Stomach (tissue), 4 donors: ENCODE measurements at regions not wholly inside any gene's neighbourhood (a gene's known extent, or its start where the extent isn't known, plus 50 kb on each side); places are given as distances from the start of the nearest gene placed in this dataset.

ENCODE experiments used
- POLR2A ChIP-seq, 4 donors: fragments of 450-650 bp; IDR thresholded peaks; one replicate each; pipeline ENCODE4 v1.6.1; 2016; ENCODE audit warnings: antibody characterized with exemption in 4 of 4, control low read depth in 2 of 4, mild to moderate bottlenecking in 1 of 4, moderate library complexity in 1 of 4
- POLR2AphosphoS5 ChIP-seq, 3 donors: sonication (generic); formaldehyde crosslinking; IDR thresholded peaks; one replicate each; pipeline ENCODE4 v1.6.1; 2016; ENCODE audit warnings: antibody characterized with exemption in 3 of 3
- TF ChIP-seq, protein P1 (sequence below), 7 experiments: fragments of 450-650 bp in 4 of 7; fragments of 200-600 bp in 3 of 7; sonication (generic) in 3 of 7; IDR thresholded peaks; one replicate each; pipeline ENCODE4 v1.5.1; 2016 to 2019; ENCODE audit warnings: antibody characterized with exemption in 7 of 7, control low read depth in 2 of 7, mild to moderate bottlenecking in 1 of 7

DNA sequence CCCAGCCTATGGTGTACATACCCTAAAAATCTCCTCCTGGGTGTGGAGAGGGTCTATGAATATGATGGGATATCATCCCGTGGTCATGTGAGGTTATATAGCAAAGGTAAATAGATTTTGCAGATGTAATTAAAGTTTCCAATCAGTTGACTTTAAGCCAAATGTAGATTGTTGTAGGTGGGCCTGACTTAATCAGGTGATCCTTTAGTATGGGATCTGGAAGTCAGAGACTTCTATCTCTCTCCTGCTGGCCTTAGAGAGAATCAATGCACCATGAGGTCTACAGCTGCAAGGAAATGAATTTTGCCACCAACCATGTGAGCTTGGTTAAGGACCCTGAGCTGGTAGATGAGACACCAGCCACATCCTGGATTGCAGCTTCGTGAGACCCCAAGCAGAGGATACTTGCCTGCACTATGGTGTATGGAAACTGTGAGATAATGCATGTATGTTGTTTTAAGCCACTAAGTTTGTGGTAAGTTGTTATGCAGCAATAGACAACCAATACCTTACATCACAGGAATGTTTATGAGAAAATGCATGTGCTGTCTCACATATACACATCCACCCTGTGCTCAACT, 137.1 kb upstream of the SLC6A11 start:
- TF ChIP-seq, protein P1, sequence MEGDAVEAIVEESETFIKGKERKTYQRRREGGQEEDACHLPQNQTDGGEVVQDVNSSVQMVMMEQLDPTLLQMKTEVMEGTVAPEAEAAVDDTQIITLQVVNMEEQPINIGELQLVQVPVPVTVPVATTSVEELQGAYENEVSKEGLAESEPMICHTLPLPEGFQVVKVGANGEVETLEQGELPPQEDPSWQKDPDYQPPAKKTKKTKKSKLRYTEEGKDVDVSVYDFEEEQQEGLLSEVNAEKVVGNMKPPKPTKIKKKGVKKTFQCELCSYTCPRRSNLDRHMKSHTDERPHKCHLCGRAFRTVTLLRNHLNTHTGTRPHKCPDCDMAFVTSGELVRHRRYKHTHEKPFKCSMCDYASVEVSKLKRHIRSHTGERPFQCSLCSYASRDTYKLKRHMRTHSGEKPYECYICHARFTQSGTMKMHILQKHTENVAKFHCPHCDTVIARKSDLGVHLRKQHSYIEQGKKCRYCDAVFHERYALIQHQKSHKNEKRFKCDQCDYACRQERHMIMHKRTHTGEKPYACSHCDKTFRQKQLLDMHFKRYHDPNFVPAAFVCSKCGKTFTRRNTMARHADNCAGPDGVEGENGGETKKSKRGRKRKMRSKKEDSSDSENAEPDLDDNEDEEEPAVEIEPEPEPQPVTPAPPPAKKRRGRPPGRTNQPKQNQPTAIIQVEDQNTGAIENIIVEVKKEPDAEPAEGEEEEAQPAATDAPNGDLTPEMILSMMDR (IDR thresholded peaks at IDR 0.05): no peak
- TF ChIP-seq POLR2AphosphoS5 (IDR thresholded peaks at IDR 0.05): no peak
- no peak for TF ChIP-seq POLR2A (IDR thresholded peaks at IDR 0.05)
